ENCODE measurements at regions not wholly inside any gene's neighbourhood (a gene's known extent, or its start where the extent isn't known, plus 50 kb on each side); places are given as distances from the start of the nearest gene placed in this dataset.

DNA sequence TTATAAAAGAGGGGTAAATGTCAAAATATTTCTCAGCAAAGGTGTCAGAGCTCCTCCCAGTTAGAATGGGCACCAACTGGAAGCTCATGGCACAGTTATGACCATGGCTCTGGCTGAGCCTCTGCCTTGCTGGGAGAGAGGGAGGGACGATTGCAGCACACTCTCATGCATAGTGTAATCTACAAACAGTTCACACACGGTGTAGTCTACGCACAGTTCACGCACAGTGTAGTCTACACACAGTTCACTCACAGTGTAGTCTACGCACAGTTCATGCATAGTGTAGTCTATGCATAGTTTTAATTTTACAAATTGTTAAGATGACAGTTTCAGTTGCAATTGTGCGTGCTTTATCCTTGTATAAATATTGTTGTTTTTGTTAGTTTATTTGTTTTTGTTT lies 1474.6 kb upstream of the TMEM132C start:
- Mint-ChIP-seq H3K4me3 (ENCODE audit: low read depth, unreplicated experiment) (no peak overlapping the region), H3K27ac (ENCODE audit: unreplicated experiment) (no peak overlapping the region), H3K27me3 (ENCODE audit: unreplicated experiment) (no peaks in the 10 kb centered on the region), H3K9me3 (ENCODE audit: low read depth, unreplicated experiment) (no peaks in the 10 kb centered on the region), H3K36me3 (ENCODE audit: insufficient read depth, unreplicated experiment) (no peaks in the 10 kb centered on the region), H3K4me1 (ENCODE audit: low read depth, unreplicated experiment) (no peaks in the 10 kb centered on the region)
- intact Hi-C loops (cut with micrococcal nuclease; ENCODE audit: unreplicated experiment), result no loop called here
- CTCF ChIA-PET, result no interaction called here
- BruUV-seq (replicated peaks), result no TSS peak
- DNase-seq, result no peak
- TF ChIP-seq, protein P1, sequence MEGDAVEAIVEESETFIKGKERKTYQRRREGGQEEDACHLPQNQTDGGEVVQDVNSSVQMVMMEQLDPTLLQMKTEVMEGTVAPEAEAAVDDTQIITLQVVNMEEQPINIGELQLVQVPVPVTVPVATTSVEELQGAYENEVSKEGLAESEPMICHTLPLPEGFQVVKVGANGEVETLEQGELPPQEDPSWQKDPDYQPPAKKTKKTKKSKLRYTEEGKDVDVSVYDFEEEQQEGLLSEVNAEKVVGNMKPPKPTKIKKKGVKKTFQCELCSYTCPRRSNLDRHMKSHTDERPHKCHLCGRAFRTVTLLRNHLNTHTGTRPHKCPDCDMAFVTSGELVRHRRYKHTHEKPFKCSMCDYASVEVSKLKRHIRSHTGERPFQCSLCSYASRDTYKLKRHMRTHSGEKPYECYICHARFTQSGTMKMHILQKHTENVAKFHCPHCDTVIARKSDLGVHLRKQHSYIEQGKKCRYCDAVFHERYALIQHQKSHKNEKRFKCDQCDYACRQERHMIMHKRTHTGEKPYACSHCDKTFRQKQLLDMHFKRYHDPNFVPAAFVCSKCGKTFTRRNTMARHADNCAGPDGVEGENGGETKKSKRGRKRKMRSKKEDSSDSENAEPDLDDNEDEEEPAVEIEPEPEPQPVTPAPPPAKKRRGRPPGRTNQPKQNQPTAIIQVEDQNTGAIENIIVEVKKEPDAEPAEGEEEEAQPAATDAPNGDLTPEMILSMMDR (IDR thresholded peaks at IDR 0.05; ENCODE audit: unreplicated experiment), result no peak

DNA sequence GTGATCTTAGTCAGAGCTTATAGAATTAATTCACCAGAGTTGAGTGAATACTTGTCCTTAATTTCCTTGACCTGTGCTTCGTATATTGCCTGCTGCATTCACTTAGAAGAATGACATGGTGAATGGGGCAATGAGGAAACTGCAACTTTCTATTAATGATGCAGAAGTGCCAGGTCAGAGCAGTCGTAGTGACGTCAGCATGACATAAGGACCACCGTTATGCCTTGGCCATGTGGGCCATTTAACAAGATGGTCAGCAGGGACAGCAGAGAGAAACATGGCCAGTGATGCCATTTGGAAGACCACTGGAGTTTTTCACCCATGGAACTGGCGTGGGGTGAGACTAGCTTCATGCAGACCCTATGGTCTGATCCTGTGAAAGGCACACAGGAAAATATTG lies 1469.4 kb upstream of the TMEM132C start:
- intact Hi-C loops (cut with micrococcal nuclease; ENCODE audit: unreplicated experiment), result no loop called here
- no peak for DNase-seq
- Mint-ChIP-seq H3K27me3 (ENCODE audit: unreplicated experiment) (no peaks in the 10 kb centered on the region), H3K9me3 (ENCODE audit: low read depth, unreplicated experiment) (no peaks in the 10 kb centered on the region), H3K4me1 (ENCODE audit: low read depth, unreplicated experiment) (no peaks in the 10 kb centered on the region), H3K4me3 (ENCODE audit: low read depth, unreplicated experiment) (no peak overlapping the region), H3K36me3 (ENCODE audit: insufficient read depth, unreplicated experiment) (no peaks in the 10 kb centered on the region), H3K27ac (ENCODE audit: unreplicated experiment) (no peak overlapping the region)
- no TSS peak for BruUV-seq (replicated peaks)
- TF ChIP-seq, protein P1 (IDR thresholded peaks at IDR 0.05; ENCODE audit: unreplicated experiment), result no peak
- CTCF ChIA-PET, result interaction anchor here (0.5 to 1.0 kb wide), 3 partner anchors 14 to 1009 kb away, joined by 3 to 5 read pairs (median 4); no protein-coding TSS in a partner anchor

DNA sequence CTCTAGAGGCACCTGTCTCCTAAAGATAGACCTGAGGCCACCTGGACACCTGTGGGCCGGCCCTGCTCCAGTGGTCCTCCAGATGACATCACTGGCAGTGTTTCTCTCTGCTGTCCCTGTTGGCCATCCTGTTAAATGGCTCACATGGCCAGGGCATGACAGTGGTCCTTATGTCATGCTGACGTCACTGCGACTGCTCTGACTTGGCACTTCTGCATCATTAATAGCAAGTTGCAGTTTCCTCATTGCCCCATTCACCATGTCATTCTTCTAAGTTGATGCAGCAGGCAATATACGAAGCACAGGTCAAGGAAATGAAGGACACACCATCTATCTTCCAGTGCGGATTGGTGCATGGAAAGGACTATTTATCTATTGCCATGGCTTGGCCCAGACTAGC lies 1468.5 kb upstream of the TMEM132C start:
- no peak for DNase-seq
- BruUV-seq (replicated peaks), result no TSS peak
- TF ChIP-seq, protein P1 (IDR thresholded peaks at IDR 0.05; ENCODE audit: unreplicated experiment), result no peak
- no peaks in the 10 kb centered on the region for H3K36me3 Mint-ChIP-seq (ENCODE audit: insufficient read depth, unreplicated experiment)
- H3K27ac Mint-ChIP-seq (ENCODE audit: unreplicated experiment), result no peak overlapping the region
- intact Hi-C loops (cut with micrococcal nuclease; ENCODE audit: unreplicated experiment), result no loop called here
- CTCF ChIA-PET, result no interaction called here
- H3K4me1 Mint-ChIP-seq (ENCODE audit: low read depth, unreplicated experiment), result no peaks in the 10 kb centered on the region
- H3K4me3 Mint-ChIP-seq (ENCODE audit: low read depth, unreplicated experiment), result no peak overlapping the region
- no peaks in the 10 kb centered on the region for H3K9me3 Mint-ChIP-seq (ENCODE audit: low read depth, unreplicated experiment)
- no peaks in the 10 kb centered on the region for H3K27me3 Mint-ChIP-seq (ENCODE audit: unreplicated experiment)

DNA sequence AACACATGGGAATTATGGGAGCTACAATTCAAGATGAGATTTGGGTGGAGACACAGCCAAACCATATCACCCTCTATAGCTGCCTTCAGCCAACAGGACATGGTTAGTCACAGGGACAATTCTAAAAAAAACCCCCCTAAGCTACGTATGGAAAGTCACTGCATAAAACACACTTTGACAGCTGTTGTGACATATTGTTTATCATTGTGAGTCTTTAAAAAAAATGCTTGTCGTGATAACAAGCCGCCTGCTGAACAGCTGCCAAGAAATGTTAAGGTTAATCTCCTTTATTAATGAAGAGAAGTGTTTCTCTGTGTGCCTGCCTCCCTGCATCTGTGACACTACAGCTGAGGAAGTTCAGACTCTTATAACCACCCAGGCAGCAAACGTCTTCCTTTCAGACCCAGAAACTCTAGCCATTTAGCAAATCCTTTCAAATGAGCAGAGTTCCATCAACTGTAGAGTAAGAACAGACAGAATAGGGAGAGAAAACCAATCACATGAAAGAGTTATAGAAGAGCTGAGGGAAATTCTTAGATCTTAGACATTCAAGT lies 1459.6 kb upstream of the TMEM132C start:
- Mint-ChIP-seq H3K36me3 (ENCODE audit: insufficient read depth, unreplicated experiment) (no peaks in the 10 kb centered on the region), H3K27me3 (ENCODE audit: unreplicated experiment) (peaks cover 18% of the 10 kb centered on the region), H3K4me3 (ENCODE audit: low read depth, unreplicated experiment) (no peak overlapping the region), H3K4me1 (ENCODE audit: low read depth, unreplicated experiment) (no peaks in the 10 kb centered on the region), H3K27ac (ENCODE audit: unreplicated experiment) (no peak overlapping the region), H3K9me3 (ENCODE audit: low read depth, unreplicated experiment) (peaks cover 6% of the 10 kb centered on the region)
- intact Hi-C loops (cut with micrococcal nuclease; ENCODE audit: unreplicated experiment), result no loop called here
- TF ChIP-seq, protein P1 (IDR thresholded peaks at IDR 0.05; ENCODE audit: unreplicated experiment), result no peak
- DNase-seq, result no peak
- CTCF ChIA-PET, result interaction anchor here (0.7 kb wide), 1 partner anchor 410 kb away, joined by 3 read pairs; no protein-coding TSS in a partner anchor
- BruUV-seq (replicated peaks), result no TSS peak
